Natural killer cell (primary cell): ENCODE measurements at regions not wholly inside any gene's neighbourhood (a gene's known extent, or its start where the extent isn't known, plus 50 kb on each side); places are given as distances from the start of the nearest gene placed in this dataset.

Experiments
- ATAC-seq, 3 donors: fragments of 150-1000 bp in 2 of 3; fragments of 200-7000 bp in 1 of 3; cut with Tn5 transposase; 1 replicate in 1 of 3; 2 replicates in 2 of 3; pipeline ENCODE4 v1.10.0; 2021; ENCODE audit warnings: mild to moderate bottlenecking in 2 of 3, moderate library complexity in 2 of 3
- DNase-seq, 2 donors: peaks; one replicate each; pipeline versions ENCODE4 v3.0.0 to v3.0.0-alpha.2; 2013 to 2021; ENCODE audit warnings: mixed read lengths in 1 of 2
- H3K27ac ChIP-seq: one replicate; pipeline ENCODE4 v1.5.1; 2013; ENCODE audit warnings: mild to moderate bottlenecking, low read length
- H3K27me3 ChIP-seq: one replicate; pipeline ENCODE4 v1.6.1; 2013; ENCODE audit warnings: low read length; ENCODE audit not compliant: control insufficient read depth, insufficient read depth
- H3K36me3 ChIP-seq: one replicate; pipeline ENCODE4 v1.6.1; 2013; ENCODE audit warnings: low read length; ENCODE audit not compliant: control insufficient read depth, insufficient read depth
- H3K4me1 ChIP-seq: one replicate; pipeline ENCODE4 v1.6.1; 2013; ENCODE audit warnings: low read length; ENCODE audit not compliant: control insufficient read depth, insufficient read depth
- H3K4me3 ChIP-seq: one replicate; pipeline ENCODE4 v1.5.1; 2013; ENCODE audit warnings: low read length
- H3K9me3 ChIP-seq: one replicate; pipeline ENCODE4 v1.6.1; 2013; ENCODE audit warnings: low read length; ENCODE audit not compliant: control insufficient read depth, insufficient read depth
- H3K27ac Mint-ChIP-seq, 2 donors: one replicate each; pipeline ENCODE4 v1.8.0; 2022; ENCODE audit warnings: mild to moderate bottlenecking in 2 of 2, mixed read lengths in 2 of 2, moderate library complexity in 1 of 2
- H3K27me3 Mint-ChIP-seq, 2 donors: one replicate each; pipeline ENCODE4 v1.8.0; 2022; ENCODE audit warnings: low read depth in 2 of 2, mixed read lengths in 2 of 2
- H3K36me3 Mint-ChIP-seq: one replicate; pipeline ENCODE4 v1.8.0; 2022; ENCODE audit warnings: mixed read lengths
- H3K4me1 Mint-ChIP-seq, 2 donors: one replicate each; pipeline ENCODE4 v1.8.0; 2022; ENCODE audit warnings: mixed read lengths in 2 of 2
- H3K4me3 Mint-ChIP-seq: one replicate; pipeline ENCODE4 v1.8.0; 2022; ENCODE audit warnings: mild to moderate bottlenecking, moderate library complexity, mixed read lengths
- H3K9me3 Mint-ChIP-seq, 2 donors: one replicate each; pipeline ENCODE4 v1.8.0; 2022; ENCODE audit warnings: mixed read lengths in 2 of 2
- CTCF ChIP-seq: fragments of 200-600 bp; IDR thresholded peaks from one replicate; pipeline ENCODE4 v1.8.0; 2022; ENCODE audit warnings: antibody characterized with exemption
- WGBS: methylation state at CpG from one replicate; pipeline ENCODE4 v1.1.7; 2013; ENCODE audit warnings: missing lambda C conversion rate; ENCODE audit not compliant: insufficient coverage; 5-methylcytosine and 5-hydroxymethylcytosine counted together
- intact Hi-C: fragments of 100-400 bp; cut with micrococcal nuclease; formaldehyde crosslinking; loops from one replicate; pipeline ENCODE4 v1.14.2; 2022

- Histone ChIP-seq H3K27me3 (no peaks in the 10 kb centered on the region), H3K4me1 (no peaks in the 10 kb centered on the region), H3K9me3 (no peaks in the 10 kb centered on the region), H3K4me3 (no peak overlapping the region), H3K27ac (no peak overlapping the region), H3K36me3 (no peaks in the 10 kb centered on the region)
- intact Hi-C loops: no loop called here
- no peaks in the 10 kb centered on the region for H3K27me3 Mint-ChIP-seq
- no peak for TF ChIP-seq CTCF
- no peak overlapping the region for H3K27ac Mint-ChIP-seq
- no peaks in the 10 kb centered on the region for H3K36me3 Mint-ChIP-seq
- WGBS: 89% methylated on average over 3 of the region's 3 CpGs
- ATAC-seq (no peak), DNase-seq (no peak)
- H3K4me3 Mint-ChIP-seq: no peak overlapping the region
- H3K4me1 Mint-ChIP-seq: no peaks in the 10 kb centered on the region
- peaks cover 3 to 4% of the 10 kb centered on the region in 2 donors for H3K9me3 Mint-ChIP-seq
Observed at GRCh38 chr1:106910798-106911197, 145.7 kb upstream of the PRMT6 start.

GRCh38 chr1:106912131-106912530 is 144.3 kb upstream of the PRMT6 start:
- Histone ChIP-seq H3K4me3 (no peak overlapping the region), H3K27ac (no peak overlapping the region), H3K36me3 (no peaks in the 10 kb centered on the region), H3K9me3 (no peaks in the 10 kb centered on the region), H3K27me3 (no peaks in the 10 kb centered on the region), H3K4me1 (no peaks in the 10 kb centered on the region)
- intact Hi-C loops: no loop called here
- no peaks in the 10 kb centered on the region for H3K4me1 Mint-ChIP-seq
- no peaks in the 10 kb centered on the region for H3K27me3 Mint-ChIP-seq
- ATAC-seq (no peak), DNase-seq (no peak)
- no peaks in the 10 kb centered on the region for H3K36me3 Mint-ChIP-seq
- no peak for TF ChIP-seq CTCF
- no peak overlapping the region for H3K4me3 Mint-ChIP-seq
- no peak overlapping the region for H3K27ac Mint-ChIP-seq
- H3K9me3 Mint-ChIP-seq: peaks cover 3 to 4% of the 10 kb centered on the region in 2 donors
- 81% methylated on average over 3 of the region's 3 CpGs for WGBS

- no peak overlapping the region for H3K4me3 ChIP-seq
- no peak overlapping the region for H3K27ac ChIP-seq
- intact Hi-C loops: no loop called here
- peaks cover 0 to 4% of the 10 kb centered on the region in 2 donors for H3K9me3 Mint-ChIP-seq
- H3K36me3 Mint-ChIP-seq: no peaks in the 10 kb centered on the region
- H3K4me1 ChIP-seq: no peaks in the 10 kb centered on the region
- DNase-seq (no peak), ATAC-seq (no peak)
- no peak for TF ChIP-seq CTCF
- H3K36me3 ChIP-seq: no peaks in the 10 kb centered on the region
- H3K4me1 Mint-ChIP-seq: no peaks in the 10 kb centered on the region
- no peaks in the 10 kb centered on the region for H3K27me3 ChIP-seq
- H3K9me3 ChIP-seq: no peaks in the 10 kb centered on the region
- H3K4me3 Mint-ChIP-seq: no peak overlapping the region
- H3K27me3 Mint-ChIP-seq: no peaks in the 10 kb centered on the region
- no peak overlapping the region for H3K27ac Mint-ChIP-seq
Observed at GRCh38 chr1:106921186-106921585, 135.3 kb upstream of the PRMT6 start.

GRCh38 chr1:106924360-106924759 is 132.1 kb upstream of the PRMT6 start:
- Histone ChIP-seq H3K4me3 (no peak overlapping the region), H3K27me3 (no peaks in the 10 kb centered on the region), H3K9me3 (no peaks in the 10 kb centered on the region), H3K4me1 (no peaks in the 10 kb centered on the region), H3K27ac (no peak overlapping the region), H3K36me3 (no peaks in the 10 kb centered on the region)
- DNase-seq (no peak), ATAC-seq (no peak)
- Mint-ChIP-seq H3K4me1 (no peaks in the 10 kb centered on the region), H3K4me3 (no peak overlapping the region), H3K27me3 (no peaks in the 10 kb centered on the region), H3K27ac (no peak overlapping the region), H3K9me3 (peaks cover 2 to 8% of the 10 kb centered on the region in 2 donors), H3K36me3 (no peaks in the 10 kb centered on the region)
- 75% methylated on average over 5 of the region's 5 CpGs for WGBS
- TF ChIP-seq CTCF: no peak
- intact Hi-C loops: no loop called here
